DND-41 (cell line): ENCODE measurements at regions not wholly inside any gene's neighbourhood (a gene's known extent, or its start where the extent isn't known, plus 50 kb on each side); places are given as distances from the start of the nearest gene placed in this dataset.

ENCODE experiments used
- ATAC-seq: fragments of 200-7000 bp; cut with Tn5 transposase; 3 replicates; pipeline ENCODE4 v1.9.1; 2021; ENCODE audit warnings: low read depth; ENCODE audit not compliant: insufficient read depth
- DNase-seq: peaks from one replicate; pipeline ENCODE4 v3.0.0-alpha.2; 2020
- H2AFZ ChIP-seq: 2 replicates; pipeline ENCODE4 v1.6.0; 2012; ENCODE audit warnings: low read depth, low read length
- H3K27ac ChIP-seq: 2 replicates; pipeline ENCODE4 v1.5.1; 2012; ENCODE audit warnings: low read length, inconsistent platforms
- H3K27me3 ChIP-seq: fragments of 200-600 bp; sonication (generic); 2 replicates; pipeline ENCODE4 v1.6.0; 2012; ENCODE audit warnings: low read length, mild to moderate bottlenecking, inconsistent platforms; ENCODE audit not compliant: insufficient read depth, poor library complexity
- H3K36me3 ChIP-seq: 2 replicates; pipeline ENCODE4 v1.5.1; 2012; ENCODE audit warnings: low read length, inconsistent platforms; ENCODE audit not compliant: insufficient read depth
- H3K4me1 ChIP-seq: 2 replicates; pipeline ENCODE4 v1.5.1; 2012; ENCODE audit warnings: mild to moderate bottlenecking, low read length; ENCODE audit not compliant: insufficient read depth
- H3K4me2 ChIP-seq: 2 replicates; pipeline ENCODE4 v1.6.0; 2012; ENCODE audit warnings: mild to moderate bottlenecking, moderate library complexity, low read length, inconsistent platforms; ENCODE audit not compliant: insufficient read depth
- H3K4me3 ChIP-seq, 2 experiments: fragments of 200-600 bp in 1 of 2; shearing (Covaris generic) in 1 of 2; 2 replicates each; pipeline ENCODE4 v1.5.1; 2012 to 2016; ENCODE audit warnings: inconsistent platforms in 2 of 2, low read length in 2 of 2, mild to moderate bottlenecking in 2 of 2, low read depth in 1 of 2, moderate library complexity in 1 of 2
- H3K79me2 ChIP-seq: 2 replicates; pipeline ENCODE4 v1.6.0; 2012; ENCODE audit warnings: low read length, inconsistent platforms; ENCODE audit not compliant: insufficient read depth
- H3K9ac ChIP-seq: 2 replicates; pipeline ENCODE4 v1.6.0; 2012; ENCODE audit warnings: low read depth, mild to moderate bottlenecking, inconsistent platforms, low read length, moderate library complexity
- H3K9me3 ChIP-seq: 2 replicates; pipeline ENCODE4 v1.5.1; 2012; ENCODE audit warnings: low read length, moderate library complexity, mild to moderate bottlenecking, inconsistent platforms; ENCODE audit not compliant: insufficient read depth, severe bottlenecking
- H4K20me1 ChIP-seq: 2 replicates; pipeline ENCODE4 v1.6.0; 2012; ENCODE audit warnings: low read length; ENCODE audit not compliant: insufficient read depth
- EZH2 ChIP-seq: IDR thresholded peaks from 3 replicates; pipeline ENCODE4 v1.6.1; 2012; ENCODE audit warnings: borderline replicate concordance, low read depth, mild to moderate bottlenecking, moderate library complexity, low read length, inconsistent platforms; ENCODE audit not compliant: severe bottlenecking
- TF ChIP-seq, protein P1 (sequence below): IDR thresholded peaks from 2 replicates; pipeline ENCODE4 v1.5.1; 2012; ENCODE audit warnings: borderline replicate concordance, low read length, moderate library complexity, mild to moderate bottlenecking; ENCODE audit not compliant: poor library complexity, severe bottlenecking; ENCODE audit errors: extremely low read depth

- Histone ChIP-seq H3K9ac (no peak overlapping the region), H3K4me3 (no peak overlapping the region), H3K36me3 (no peaks in the 10 kb centered on the region), H3K4me1 (no peaks in the 10 kb centered on the region), H3K4me2 (no peak overlapping the region), H3K9me3 (peaks cover under 1% of the 10 kb centered on the region), H3K79me2 (no peaks in the 10 kb centered on the region), H3K27me3 (no peaks in the 10 kb centered on the region), H3K27ac (no peak overlapping the region), H2AFZ (no peak overlapping the region), H4K20me1 (no peaks in the 10 kb centered on the region)
- no peak for DNase-seq
- ATAC-seq: no peak
- TF ChIP-seq, protein P1, sequence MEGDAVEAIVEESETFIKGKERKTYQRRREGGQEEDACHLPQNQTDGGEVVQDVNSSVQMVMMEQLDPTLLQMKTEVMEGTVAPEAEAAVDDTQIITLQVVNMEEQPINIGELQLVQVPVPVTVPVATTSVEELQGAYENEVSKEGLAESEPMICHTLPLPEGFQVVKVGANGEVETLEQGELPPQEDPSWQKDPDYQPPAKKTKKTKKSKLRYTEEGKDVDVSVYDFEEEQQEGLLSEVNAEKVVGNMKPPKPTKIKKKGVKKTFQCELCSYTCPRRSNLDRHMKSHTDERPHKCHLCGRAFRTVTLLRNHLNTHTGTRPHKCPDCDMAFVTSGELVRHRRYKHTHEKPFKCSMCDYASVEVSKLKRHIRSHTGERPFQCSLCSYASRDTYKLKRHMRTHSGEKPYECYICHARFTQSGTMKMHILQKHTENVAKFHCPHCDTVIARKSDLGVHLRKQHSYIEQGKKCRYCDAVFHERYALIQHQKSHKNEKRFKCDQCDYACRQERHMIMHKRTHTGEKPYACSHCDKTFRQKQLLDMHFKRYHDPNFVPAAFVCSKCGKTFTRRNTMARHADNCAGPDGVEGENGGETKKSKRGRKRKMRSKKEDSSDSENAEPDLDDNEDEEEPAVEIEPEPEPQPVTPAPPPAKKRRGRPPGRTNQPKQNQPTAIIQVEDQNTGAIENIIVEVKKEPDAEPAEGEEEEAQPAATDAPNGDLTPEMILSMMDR: no peak
- no peak for TF ChIP-seq EZH2
Observed at GRCh38 chr2:100677611-100678185, 114.9 kb downstream of the PDCL3 start.

DNA sequence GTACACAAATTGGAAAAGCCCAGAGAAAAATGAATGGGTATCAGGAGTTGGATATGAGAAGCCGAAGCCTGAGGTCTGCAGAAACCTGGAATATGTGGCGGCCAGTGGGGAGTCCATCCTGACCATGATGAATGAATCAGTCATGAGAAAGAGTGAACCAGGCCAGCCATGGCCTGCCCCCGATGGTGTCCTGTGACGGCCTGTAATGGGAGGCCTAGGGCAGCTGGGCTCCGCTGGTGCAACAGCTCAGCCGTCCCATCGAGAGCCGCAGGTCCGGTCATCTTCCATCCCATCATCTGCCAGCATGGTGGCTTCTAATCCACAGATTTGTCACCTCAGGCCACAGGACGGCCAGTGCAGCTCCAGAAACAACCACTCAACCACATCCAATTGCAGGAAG, 116.4 kb downstream of the PDCL3 start:
- H3K27me3 ChIP-seq: no peaks in the 10 kb centered on the region
- H3K4me1 ChIP-seq: no peaks in the 10 kb centered on the region
- H3K4me3 ChIP-seq: no peak overlapping the region
- no peaks in the 10 kb centered on the region for H3K36me3 ChIP-seq
- H4K20me1 ChIP-seq: no peaks in the 10 kb centered on the region
- DNase-seq (no peak), ATAC-seq (no peak)
- H2AFZ ChIP-seq: no peak overlapping the region
- H3K9me3 ChIP-seq: peaks cover 11% of the 10 kb centered on the region
- H3K79me2 ChIP-seq: no peaks in the 10 kb centered on the region
- no peak overlapping the region for H3K9ac ChIP-seq
- TF ChIP-seq EZH2: no peak
- TF ChIP-seq, protein P1: no peak
- no peak overlapping the region for H3K4me2 ChIP-seq
- no peak overlapping the region for H3K27ac ChIP-seq

DNA sequence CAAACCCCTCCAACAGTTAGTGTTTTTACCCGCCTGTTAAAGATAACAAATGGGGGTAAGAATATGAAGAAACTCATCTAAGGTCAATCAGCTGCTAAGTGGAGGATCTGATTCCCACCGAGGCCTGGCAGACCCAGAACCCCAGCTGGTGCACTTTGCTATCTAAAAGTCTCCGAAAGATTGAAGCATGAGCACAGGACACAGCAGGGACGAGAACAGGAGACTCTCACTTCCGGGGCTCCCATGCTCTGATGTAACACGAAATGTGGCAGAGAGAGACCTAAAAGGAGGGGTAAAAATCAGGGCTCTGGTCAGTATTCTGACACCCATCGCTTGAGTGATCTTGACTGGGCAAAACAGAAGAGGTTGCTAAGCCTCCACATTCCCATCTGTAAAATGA, 119.7 kb downstream of the PDCL3 start:
- TF ChIP-seq, protein P1: no peak
- no peak for TF ChIP-seq EZH2
- Histone ChIP-seq H3K9me3 (peaks cover 13% of the 10 kb centered on the region), H3K9ac (no peak overlapping the region), H2AFZ (no peak overlapping the region), H3K4me3 (no peak overlapping the region), H3K4me2 (no peak overlapping the region), H4K20me1 (no peaks in the 10 kb centered on the region), H3K4me1 (no peaks in the 10 kb centered on the region), H3K27ac (no peak overlapping the region), H3K27me3 (no peaks in the 10 kb centered on the region), H3K36me3 (no peaks in the 10 kb centered on the region), H3K79me2 (no peaks in the 10 kb centered on the region)
- no peak for ATAC-seq
- no peak for DNase-seq

DNA sequence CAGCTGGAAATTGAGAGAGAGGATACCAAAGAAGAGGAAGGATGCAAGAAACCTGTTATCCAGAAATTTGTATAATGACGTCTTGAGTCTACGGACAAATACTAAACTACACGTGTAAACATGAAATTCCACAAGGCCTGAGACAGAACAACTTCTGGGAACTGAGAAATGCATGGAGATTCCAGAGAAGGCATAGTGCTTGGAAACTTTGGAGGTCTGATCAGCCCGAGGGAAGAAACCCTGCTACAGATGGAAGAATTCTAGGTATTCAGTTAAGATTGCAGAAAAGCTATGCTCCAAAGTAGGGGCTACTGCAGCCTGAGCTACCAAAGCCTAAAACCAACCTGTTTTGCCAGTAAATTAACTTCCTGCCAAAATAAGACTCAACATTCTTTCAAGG, 120.4 kb downstream of the PDCL3 start:
- no peak overlapping the region for H3K4me2 ChIP-seq
- no peak overlapping the region for H3K9ac ChIP-seq
- H3K36me3 ChIP-seq: no peaks in the 10 kb centered on the region
- ATAC-seq (no peak), DNase-seq (no peak)
- H3K9me3 ChIP-seq: peaks cover 13% of the 10 kb centered on the region
- no peak overlapping the region for H3K27ac ChIP-seq
- H3K4me1 ChIP-seq: no peaks in the 10 kb centered on the region
- no peaks in the 10 kb centered on the region for H3K27me3 ChIP-seq
- H4K20me1 ChIP-seq: no peaks in the 10 kb centered on the region
- no peak overlapping the region for H2AFZ ChIP-seq
- H3K4me3 ChIP-seq: no peak overlapping the region
- TF ChIP-seq EZH2: no peak
- TF ChIP-seq, protein P1: no peak
- no peaks in the 10 kb centered on the region for H3K79me2 ChIP-seq
